ENCODE measurements at regions not wholly inside any gene's neighbourhood (a gene's known extent, or its start where the extent isn't known, plus 50 kb on each side); places are given as distances from the start of the nearest gene placed in this dataset.

- 76% methylated on average over 11 of the region's 12 CpGs for WGBS (ENCODE audit: insufficient coverage)
- Histone ChIP-seq H3K4me1 (ENCODE audit: control insufficient read depth, insufficient read depth, low read length) (no peaks in the 10 kb centered on the region), H3K36me3 (ENCODE audit: control insufficient read depth, insufficient read depth, low read length) (no peaks in the 10 kb centered on the region), H3K27me3 (ENCODE audit: control insufficient read depth, insufficient read depth, low read length) (no peaks in the 10 kb centered on the region), H3K27ac (ENCODE audit: low read length) (no peak overlapping the region), H3K9me3 (ENCODE audit: control insufficient read depth, insufficient read depth, low read length) (no peaks in the 10 kb centered on the region), H3K4me3 (ENCODE audit: low read length) (no peak overlapping the region)
- no peaks in the 10 kb centered on the region for H3K4me1 Mint-ChIP-seq
- H3K36me3 Mint-ChIP-seq = no peaks in the 10 kb centered on the region
- no peak overlapping the region for H3K4me3 Mint-ChIP-seq
- no peak for ATAC-seq
- peaks cover 6 to 17% of the 10 kb centered on the region in 2 donors for H3K27me3 Mint-ChIP-seq (ENCODE audit: low read depth in 2 of 2)
- no peak for TF ChIP-seq CTCF (IDR thresholded peaks at IDR 0.05)
- no peaks in the 10 kb centered on the region for H3K9me3 Mint-ChIP-seq
- no peak overlapping the region for H3K27ac Mint-ChIP-seq
- intact Hi-C loops (cut with micrococcal nuclease) = no loop called here
- no peak for DNase-seq
Observed at GRCh38 chr5:5588887-5589826, 166.7 kb downstream of the ICE1 start.

GRCh38 chr5:5588386-5588785 is 165.9 kb downstream of the ICE1 start:
- Histone ChIP-seq H3K27ac (ENCODE audit: low read length) (no peak overlapping the region), H3K4me3 (ENCODE audit: low read length) (no peak overlapping the region), H3K4me1 (ENCODE audit: control insufficient read depth, insufficient read depth, low read length) (no peaks in the 10 kb centered on the region), H3K27me3 (ENCODE audit: control insufficient read depth, insufficient read depth, low read length) (no peaks in the 10 kb centered on the region), H3K9me3 (ENCODE audit: control insufficient read depth, insufficient read depth, low read length) (no peaks in the 10 kb centered on the region), H3K36me3 (ENCODE audit: control insufficient read depth, insufficient read depth, low read length) (no peaks in the 10 kb centered on the region)
- H3K36me3 Mint-ChIP-seq = no peaks in the 10 kb centered on the region
- peaks cover 6 to 15% of the 10 kb centered on the region in 2 donors for H3K27me3 Mint-ChIP-seq (ENCODE audit: low read depth in 2 of 2)
- no peak for DNase-seq
- no peaks in the 10 kb centered on the region for H3K9me3 Mint-ChIP-seq
- intact Hi-C loops (cut with micrococcal nuclease) = no loop called here
- H3K4me3 Mint-ChIP-seq = no peak overlapping the region
- no peak for ATAC-seq
- WGBS (ENCODE audit: insufficient coverage) = 76% methylated on average over 4 of the region's 4 CpGs
- TF ChIP-seq CTCF (IDR thresholded peaks at IDR 0.05) = no peak
- H3K27ac Mint-ChIP-seq = no peak overlapping the region
- no peaks in the 10 kb centered on the region for H3K4me1 Mint-ChIP-seq

- DNase-seq = no peak
- no peak for ATAC-seq
- H3K9me3 ChIP-seq (ENCODE audit: control insufficient read depth, insufficient read depth, low read length) = no peaks in the 10 kb centered on the region
- intact Hi-C loops (cut with micrococcal nuclease) = no loop called here
- H3K36me3 ChIP-seq (ENCODE audit: control insufficient read depth, insufficient read depth, low read length) = no peaks in the 10 kb centered on the region
- 59% methylated on average over 3 of the region's 3 CpGs for WGBS (ENCODE audit: insufficient coverage)
- Mint-ChIP-seq H3K27ac (no peak overlapping the region), H3K36me3 (no peaks in the 10 kb centered on the region), H3K27me3 (ENCODE audit: low read depth in 2 of 2) (peaks cover 6 to 15% of the 10 kb centered on the region in 2 donors), H3K4me3 (no peak overlapping the region), H3K4me1 (no peaks in the 10 kb centered on the region), H3K9me3 (no peaks in the 10 kb centered on the region)
- H3K4me3 ChIP-seq (ENCODE audit: low read length) = no peak overlapping the region
- no peak overlapping the region for H3K27ac ChIP-seq (ENCODE audit: low read length)
- no peaks in the 10 kb centered on the region for H3K4me1 ChIP-seq (ENCODE audit: control insufficient read depth, insufficient read depth, low read length)
- H3K27me3 ChIP-seq (ENCODE audit: control insufficient read depth, insufficient read depth, low read length) = no peaks in the 10 kb centered on the region
- TF ChIP-seq CTCF (IDR thresholded peaks at IDR 0.05) = no peak
Observed at GRCh38 chr5:5587474-5587873, 165.0 kb downstream of the ICE1 start.
